DND-41 (cell line): ENCODE measurements at regions not wholly inside any gene's neighbourhood (a gene's known extent, or its start where the extent isn't known, plus 50 kb on each side); places are given as distances from the start of the nearest gene placed in this dataset.

Experiments
- ATAC-seq: fragments of 200-7000 bp; cut with Tn5 transposase; 3 replicates; pipeline ENCODE4 v1.9.1; 2021; ENCODE audit warnings: low read depth; ENCODE audit not compliant: insufficient read depth
- DNase-seq: peaks from one replicate; pipeline ENCODE4 v3.0.0-alpha.2; 2020
- H2AFZ ChIP-seq: 2 replicates; pipeline ENCODE4 v1.6.0; 2012; ENCODE audit warnings: low read depth, low read length
- H3K27ac ChIP-seq: 2 replicates; pipeline ENCODE4 v1.5.1; 2012; ENCODE audit warnings: low read length, inconsistent platforms
- H3K27me3 ChIP-seq: fragments of 200-600 bp; sonication (generic); 2 replicates; pipeline ENCODE4 v1.6.0; 2012; ENCODE audit warnings: low read length, mild to moderate bottlenecking, inconsistent platforms; ENCODE audit not compliant: insufficient read depth, poor library complexity
- H3K36me3 ChIP-seq: 2 replicates; pipeline ENCODE4 v1.5.1; 2012; ENCODE audit warnings: low read length, inconsistent platforms; ENCODE audit not compliant: insufficient read depth
- H3K4me1 ChIP-seq: 2 replicates; pipeline ENCODE4 v1.5.1; 2012; ENCODE audit warnings: mild to moderate bottlenecking, low read length; ENCODE audit not compliant: insufficient read depth
- H3K4me2 ChIP-seq: 2 replicates; pipeline ENCODE4 v1.6.0; 2012; ENCODE audit warnings: mild to moderate bottlenecking, moderate library complexity, low read length, inconsistent platforms; ENCODE audit not compliant: insufficient read depth
- H3K4me3 ChIP-seq, 2 experiments: fragments of 200-600 bp in 1 of 2; shearing (Covaris generic) in 1 of 2; 2 replicates each; pipeline ENCODE4 v1.5.1; 2012 to 2016; ENCODE audit warnings: inconsistent platforms in 2 of 2, low read length in 2 of 2, mild to moderate bottlenecking in 2 of 2, low read depth in 1 of 2, moderate library complexity in 1 of 2
- H3K79me2 ChIP-seq: 2 replicates; pipeline ENCODE4 v1.6.0; 2012; ENCODE audit warnings: low read length, inconsistent platforms; ENCODE audit not compliant: insufficient read depth
- H3K9ac ChIP-seq: 2 replicates; pipeline ENCODE4 v1.6.0; 2012; ENCODE audit warnings: low read depth, mild to moderate bottlenecking, inconsistent platforms, low read length, moderate library complexity
- H3K9me3 ChIP-seq: 2 replicates; pipeline ENCODE4 v1.5.1; 2012; ENCODE audit warnings: low read length, moderate library complexity, mild to moderate bottlenecking, inconsistent platforms; ENCODE audit not compliant: insufficient read depth, severe bottlenecking
- H4K20me1 ChIP-seq: 2 replicates; pipeline ENCODE4 v1.6.0; 2012; ENCODE audit warnings: low read length; ENCODE audit not compliant: insufficient read depth
- EZH2 ChIP-seq: IDR thresholded peaks from 3 replicates; pipeline ENCODE4 v1.6.1; 2012; ENCODE audit warnings: borderline replicate concordance, low read depth, mild to moderate bottlenecking, moderate library complexity, low read length, inconsistent platforms; ENCODE audit not compliant: severe bottlenecking
- TF ChIP-seq, protein P1 (sequence below): IDR thresholded peaks from 2 replicates; pipeline ENCODE4 v1.5.1; 2012; ENCODE audit warnings: borderline replicate concordance, low read length, moderate library complexity, mild to moderate bottlenecking; ENCODE audit not compliant: poor library complexity, severe bottlenecking; ENCODE audit errors: extremely low read depth

DNA sequence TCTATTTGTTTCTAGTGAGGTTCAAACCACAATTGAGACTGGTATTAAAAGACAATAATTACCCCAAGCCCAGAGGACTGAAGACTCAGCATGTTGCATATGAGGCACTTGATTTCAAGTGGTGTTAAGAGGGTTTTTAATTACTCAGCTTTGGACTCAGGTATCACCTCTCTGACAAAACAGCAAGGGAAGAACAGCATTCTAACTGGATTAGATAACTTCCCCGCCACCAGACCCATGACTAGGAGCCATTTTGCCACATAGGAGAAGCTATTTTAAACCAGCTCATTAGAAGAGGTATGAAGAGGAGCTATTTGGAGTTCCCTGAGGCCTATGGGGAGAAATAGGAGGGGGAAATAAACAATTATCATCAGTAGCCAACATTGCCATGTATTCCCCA is 226.1 kb upstream of the TOX3 start:
- Histone ChIP-seq H4K20me1 (no peaks in the 10 kb centered on the region), H3K4me1 (no peaks in the 10 kb centered on the region), H3K4me3 (no peak overlapping the region), H3K9ac (no peak overlapping the region), H3K4me2 (no peak overlapping the region), H3K9me3 (no peaks in the 10 kb centered on the region), H3K27me3 (no peaks in the 10 kb centered on the region), H3K36me3 (no peaks in the 10 kb centered on the region), H2AFZ (no peak overlapping the region), H3K79me2 (no peaks in the 10 kb centered on the region), H3K27ac (no peak overlapping the region)
- DNase-seq (no peak), ATAC-seq (no peak)
- TF ChIP-seq, protein P1, sequence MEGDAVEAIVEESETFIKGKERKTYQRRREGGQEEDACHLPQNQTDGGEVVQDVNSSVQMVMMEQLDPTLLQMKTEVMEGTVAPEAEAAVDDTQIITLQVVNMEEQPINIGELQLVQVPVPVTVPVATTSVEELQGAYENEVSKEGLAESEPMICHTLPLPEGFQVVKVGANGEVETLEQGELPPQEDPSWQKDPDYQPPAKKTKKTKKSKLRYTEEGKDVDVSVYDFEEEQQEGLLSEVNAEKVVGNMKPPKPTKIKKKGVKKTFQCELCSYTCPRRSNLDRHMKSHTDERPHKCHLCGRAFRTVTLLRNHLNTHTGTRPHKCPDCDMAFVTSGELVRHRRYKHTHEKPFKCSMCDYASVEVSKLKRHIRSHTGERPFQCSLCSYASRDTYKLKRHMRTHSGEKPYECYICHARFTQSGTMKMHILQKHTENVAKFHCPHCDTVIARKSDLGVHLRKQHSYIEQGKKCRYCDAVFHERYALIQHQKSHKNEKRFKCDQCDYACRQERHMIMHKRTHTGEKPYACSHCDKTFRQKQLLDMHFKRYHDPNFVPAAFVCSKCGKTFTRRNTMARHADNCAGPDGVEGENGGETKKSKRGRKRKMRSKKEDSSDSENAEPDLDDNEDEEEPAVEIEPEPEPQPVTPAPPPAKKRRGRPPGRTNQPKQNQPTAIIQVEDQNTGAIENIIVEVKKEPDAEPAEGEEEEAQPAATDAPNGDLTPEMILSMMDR: no peak
- TF ChIP-seq EZH2: no peak

DNA sequence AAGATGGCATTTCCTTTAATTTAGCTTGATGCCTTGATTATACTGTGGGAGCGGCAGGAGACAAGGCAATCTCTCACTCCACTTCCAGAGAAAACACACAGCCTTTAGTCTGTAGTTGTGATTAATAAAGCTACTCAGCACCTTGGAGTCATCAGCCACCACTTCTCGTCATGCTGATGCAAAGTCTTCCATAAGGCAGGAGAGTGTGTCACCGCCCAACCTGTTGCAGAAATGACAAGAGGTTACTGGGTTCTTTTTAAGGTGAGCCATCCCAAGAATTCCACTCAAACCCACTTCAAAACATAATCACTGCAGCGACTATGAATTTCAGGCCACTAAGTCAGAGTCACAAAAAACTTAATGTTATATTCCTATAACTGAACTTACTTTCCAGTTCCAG is 223.9 kb upstream of the TOX3 start:
- Histone ChIP-seq H2AFZ (no peak overlapping the region), H3K79me2 (no peaks in the 10 kb centered on the region), H3K9ac (no peak overlapping the region), H3K27me3 (no peaks in the 10 kb centered on the region), H3K4me3 (no peak overlapping the region), H4K20me1 (no peaks in the 10 kb centered on the region), H3K4me2 (no peak overlapping the region), H3K4me1 (no peaks in the 10 kb centered on the region), H3K27ac (no peak overlapping the region), H3K9me3 (no peaks in the 10 kb centered on the region), H3K36me3 (no peaks in the 10 kb centered on the region)
- no peak for TF ChIP-seq EZH2
- TF ChIP-seq, protein P1: no peak
- ATAC-seq: no peak
- no peak for DNase-seq

DNA sequence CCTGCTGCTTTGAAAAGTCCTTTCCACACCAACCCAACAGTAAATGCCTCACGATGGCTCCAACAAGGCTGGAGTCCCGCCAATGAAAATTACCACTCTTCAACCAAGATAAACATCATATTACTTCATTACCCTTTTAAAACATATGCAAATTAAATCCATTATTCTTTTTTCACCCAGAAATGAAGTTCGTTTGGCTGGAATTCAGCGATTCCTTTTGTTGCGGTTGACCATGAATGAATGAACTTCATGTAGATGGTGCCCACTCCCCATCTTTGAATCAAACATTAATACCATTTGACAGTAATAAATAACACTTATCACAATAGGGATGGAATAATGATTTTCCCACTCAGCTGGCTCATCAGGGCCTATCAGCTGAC is 211.5 kb upstream of the TOX3 start:
- Histone ChIP-seq H3K36me3 (no peaks in the 10 kb centered on the region), H3K9me3 (no peaks in the 10 kb centered on the region), H3K27ac (no peak overlapping the region), H3K4me1 (no peaks in the 10 kb centered on the region), H3K9ac (no peak overlapping the region), H2AFZ (no peak overlapping the region), H3K4me3 (no peak overlapping the region), H3K4me2 (no peak overlapping the region), H4K20me1 (no peaks in the 10 kb centered on the region), H3K79me2 (no peaks in the 10 kb centered on the region), H3K27me3 (no peaks in the 10 kb centered on the region)
- TF ChIP-seq EZH2: no peak
- TF ChIP-seq, protein P1: no peak
- DNase-seq: no peak
- ATAC-seq: no peak

DNA sequence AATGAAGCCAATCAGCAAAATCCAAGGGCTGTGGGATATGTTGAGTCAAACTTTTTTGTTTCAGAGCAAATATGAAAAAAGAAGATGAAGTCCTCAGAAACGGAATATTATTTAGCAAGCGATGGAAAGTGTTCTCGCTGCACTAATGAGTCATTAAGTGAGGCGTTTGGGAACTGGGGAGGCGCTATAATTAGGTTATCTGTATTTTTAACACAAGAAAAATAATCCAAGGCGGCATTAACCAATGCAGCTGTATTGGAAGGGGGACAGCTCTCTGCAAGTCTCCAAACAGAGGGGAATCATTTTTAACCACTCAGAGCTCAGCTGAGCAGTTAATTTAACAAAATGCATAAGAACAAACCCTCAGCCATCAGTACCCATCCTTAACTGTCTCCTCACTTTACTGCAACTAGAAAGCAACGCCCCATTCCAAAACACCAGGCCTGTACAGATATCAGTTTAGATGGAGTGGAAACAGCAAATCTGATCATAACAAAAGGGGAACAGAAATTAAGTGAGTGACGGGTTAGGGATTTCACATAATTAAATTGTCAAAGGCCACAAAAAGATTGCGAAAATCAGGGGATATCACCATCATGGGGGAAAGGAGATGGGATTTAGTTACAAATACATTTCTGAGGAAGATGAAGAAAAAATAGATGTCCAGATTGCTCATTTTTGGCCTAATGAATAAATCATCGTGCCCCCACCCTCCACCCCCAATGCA is 211.0 kb upstream of the TOX3 start:
- H3K9ac ChIP-seq: no peak overlapping the region
- no peak overlapping the region for H3K4me3 ChIP-seq
- TF ChIP-seq EZH2: no peak
- TF ChIP-seq, protein P1: no peak
- no peaks in the 10 kb centered on the region for H4K20me1 ChIP-seq
- no peaks in the 10 kb centered on the region for H3K79me2 ChIP-seq
- no peaks in the 10 kb centered on the region for H3K27me3 ChIP-seq
- H3K4me1 ChIP-seq: no peaks in the 10 kb centered on the region
- no peaks in the 10 kb centered on the region for H3K9me3 ChIP-seq
- H3K4me2 ChIP-seq: no peak overlapping the region
- no peak for ATAC-seq
- no peaks in the 10 kb centered on the region for H3K36me3 ChIP-seq
- H3K27ac ChIP-seq: no peak overlapping the region
- H2AFZ ChIP-seq: no peak overlapping the region
- DNase-seq: no peak
